HUES6 (cell line): ENCODE measurements at regions not wholly inside any gene's neighbourhood (a gene's known extent, or its start where the extent isn't known, plus 50 kb on each side); places are given as distances from the start of the nearest gene placed in this dataset.
A peak's percentile ranks its signal among the peaks of the same experiment; 100 is the strongest.
"Not testable (repeated sequence)": the region's sequence is repeated elsewhere in the genome, so short reads cannot be mapped to it uniquely, and the experiment has no call there.

Source experiments
- H3K27ac ChIP-seq: 2 replicates; pipeline ENCODE4 v1.7.0; 2013; ENCODE audit warnings: low read depth, mild to moderate bottlenecking, low read length, inconsistent platforms
- H3K27me3 ChIP-seq: 2 replicates; pipeline ENCODE4 v1.6.1; 2013; ENCODE audit warnings: low read length; ENCODE audit not compliant: control insufficient read depth, insufficient read depth
- H3K36me3 ChIP-seq: 2 replicates; pipeline ENCODE4 v1.6.1; 2013; ENCODE audit warnings: low read length; ENCODE audit not compliant: control insufficient read depth, insufficient read depth
- H3K4me1 ChIP-seq: 2 replicates; pipeline ENCODE4 v1.6.1; 2013; ENCODE audit warnings: low read length; ENCODE audit not compliant: control insufficient read depth, insufficient read depth
- H3K4me3 ChIP-seq: 2 replicates; pipeline ENCODE4 v1.5.1; 2013; ENCODE audit warnings: low read depth, low read length
- H3K9ac ChIP-seq: one replicate; pipeline ENCODE4 v1.6.1; 2013; ENCODE audit warnings: mild to moderate bottlenecking, low read length
- H3K9me3 ChIP-seq: 2 replicates; pipeline ENCODE4 v1.6.1; 2013; ENCODE audit warnings: low read depth, low read length; ENCODE audit not compliant: control insufficient read depth, insufficient read depth

- Histone ChIP-seq H3K4me1 (no peaks in the 10 kb centered on the region), H3K9ac (no peak overlapping the region), H3K4me3 (no peak overlapping the region), H3K36me3 (no peaks in the 10 kb centered on the region), H3K9me3 (no peaks in the 10 kb centered on the region), H3K27me3 (no peaks in the 10 kb centered on the region), H3K27ac (no peak overlapping the region)
Observed at GRCh38 chr15:62365795-62366442, 200.8 kb upstream of the C2CD4B start.

GRCh38 chr15:62369454-62369853, 204.4 kb upstream of the C2CD4B start:
- Histone ChIP-seq H3K36me3 (no peaks in the 10 kb centered on the region), H3K27ac (no peak overlapping the region), H3K4me1 (no peaks in the 10 kb centered on the region), H3K4me3 (no peak overlapping the region), H3K9me3 (no peaks in the 10 kb centered on the region), H3K9ac (no peak overlapping the region), H3K27me3 (no peaks in the 10 kb centered on the region)

GRCh38 chr15:62371683-62372082, 206.6 kb upstream of the C2CD4B start:
- not testable (repeated sequence) for H3K9me3 ChIP-seq, H3K27ac ChIP-seq, H3K4me3 ChIP-seq, H3K9ac ChIP-seq, H3K4me1 ChIP-seq, H3K36me3 ChIP-seq, H3K27me3 ChIP-seq

GRCh38 chr15:62377736-62378480, 212.8 kb upstream of the C2CD4B start:
- H3K9ac ChIP-seq = no peak overlapping the region
- no peaks in the 10 kb centered on the region for H3K36me3 ChIP-seq
- no peaks in the 10 kb centered on the region for H3K9me3 ChIP-seq
- H3K4me1 ChIP-seq = no peaks in the 10 kb centered on the region
- H3K4me3 ChIP-seq = no peak overlapping the region
- H3K27ac ChIP-seq = no peak overlapping the region
- H3K27me3 ChIP-seq = no peaks in the 10 kb centered on the region

- H3K36me3 ChIP-seq = no peaks in the 10 kb centered on the region
- no peaks in the 10 kb centered on the region for H3K27me3 ChIP-seq
- H3K9me3 ChIP-seq = no peaks in the 10 kb centered on the region
- no peak overlapping the region for H3K27ac ChIP-seq
- no peaks in the 10 kb centered on the region for H3K4me1 ChIP-seq
- H3K4me3 ChIP-seq = no peak overlapping the region
- H3K9ac ChIP-seq = no peak overlapping the region
Observed at GRCh38 chr15:62378772-62379498, 213.8 kb upstream of the C2CD4B start.

- no peak overlapping the region for H3K27ac ChIP-seq
- no peak overlapping the region for H3K9ac ChIP-seq
- H3K4me3 ChIP-seq = no peak overlapping the region
- H3K36me3 ChIP-seq = no peaks in the 10 kb centered on the region
- H3K9me3 ChIP-seq = no peaks in the 10 kb centered on the region
- no peaks in the 10 kb centered on the region for H3K4me1 ChIP-seq
- H3K27me3 ChIP-seq = no peaks in the 10 kb centered on the region
Observed at GRCh38 chr15:62380011-62380410, 214.9 kb upstream of the C2CD4B start.

- Histone ChIP-seq H3K4me1 (no peaks in the 10 kb centered on the region), H3K4me3 (no peak overlapping the region), H3K9me3 (no peaks in the 10 kb centered on the region), H3K36me3 (no peaks in the 10 kb centered on the region), H3K27ac (no peak overlapping the region), H3K27me3 (no peaks in the 10 kb centered on the region), H3K9ac (no peak overlapping the region)
Observed at GRCh38 chr15:62382046-62382445, 217.0 kb upstream of the C2CD4B start.

- peak within 1 kb of the TSS; percentile 99 for H3K4me3 ChIP-seq
- peaks cover 14% of the 10 kb centered on the region for H3K27me3 ChIP-seq
- H3K27ac ChIP-seq = peak within 1 kb of the TSS; percentile 75; the same call in 1 of the 2 replicates
- peaks cover 8% of the 10 kb centered on the region; the same call in 1 of the 2 replicates for H3K4me1 ChIP-seq
- no peaks in the 10 kb centered on the region for H3K9me3 ChIP-seq
- H3K36me3 ChIP-seq = no peaks in the 10 kb centered on the region
- peak within 1 kb of the TSS; percentile 98 for H3K9ac ChIP-seq
Observed at GRCh38 chr15:62389885-62390790, 225.1 kb upstream of the C2CD4B start, which contains the start of gene TLN2. TLN2 (plus strand) TSS chr15:62390550.

- Histone ChIP-seq H3K4me3 (peak overlapping the region; percentile 99), H3K27ac (no peak overlapping the region; the same call in 1 of the 2 replicates), H3K9ac (peak overlapping the region; percentile 79), H3K4me1 (peaks cover 8% of the 10 kb centered on the region; the same call in 1 of the 2 replicates), H3K27me3 (peaks cover 14% of the 10 kb centered on the region), H3K9me3 (no peaks in the 10 kb centered on the region), H3K36me3 (no peaks in the 10 kb centered on the region)
Observed at GRCh38 chr15:62390791-62391640, 225.9 kb upstream of the C2CD4B start.
